BLaER1 (cell line): ENCODE measurements at regions not wholly inside any gene's neighbourhood (a gene's known extent, or its start where the extent isn't known, plus 50 kb on each side); places are given as distances from the start of the nearest gene placed in this dataset.
"Not testable (repeated sequence)": the region's sequence is repeated elsewhere in the genome, so short reads cannot be mapped to it uniquely, and the experiment has no call there.

Source experiments
- H3K27ac ChIP-seq: shearing (Covaris generic); formaldehyde crosslinking; 2 replicates; pipeline ENCODE4 v1.8.1; 2022
- H3K27me3 ChIP-seq: shearing (Covaris generic); formaldehyde crosslinking; 2 replicates; pipeline ENCODE4 v1.8.1; 2022
- H3K36me3 ChIP-seq: shearing (Covaris generic); formaldehyde crosslinking; 2 replicates; pipeline ENCODE4 v1.8.1; 2022
- H3K4me1 ChIP-seq: shearing (Covaris generic); formaldehyde crosslinking; 2 replicates; pipeline ENCODE4 v1.8.1; 2022
- H3K4me2 ChIP-seq: shearing (Covaris generic); formaldehyde crosslinking; 2 replicates; pipeline ENCODE4 v1.8.1; 2022
- H3K4me3 ChIP-seq: shearing (Covaris generic); formaldehyde crosslinking; 2 replicates; pipeline ENCODE4 v1.8.1; 2022
- H3K9ac ChIP-seq: shearing (Covaris generic); formaldehyde crosslinking; 2 replicates; pipeline ENCODE4 v1.8.1; 2022
- H3K9me3 ChIP-seq: shearing (Covaris generic); formaldehyde crosslinking; 2 replicates; pipeline ENCODE4 v1.8.1; 2022
- H4K20me1 ChIP-seq: shearing (Covaris generic); formaldehyde crosslinking; 2 replicates; pipeline ENCODE4 v1.8.1; 2022
- Cebpa-rat ChIP-seq: shearing (Covaris generic); IDR thresholded peaks from 2 replicates; pipeline ENCODE4 v1.8.1; 2022

DNA sequence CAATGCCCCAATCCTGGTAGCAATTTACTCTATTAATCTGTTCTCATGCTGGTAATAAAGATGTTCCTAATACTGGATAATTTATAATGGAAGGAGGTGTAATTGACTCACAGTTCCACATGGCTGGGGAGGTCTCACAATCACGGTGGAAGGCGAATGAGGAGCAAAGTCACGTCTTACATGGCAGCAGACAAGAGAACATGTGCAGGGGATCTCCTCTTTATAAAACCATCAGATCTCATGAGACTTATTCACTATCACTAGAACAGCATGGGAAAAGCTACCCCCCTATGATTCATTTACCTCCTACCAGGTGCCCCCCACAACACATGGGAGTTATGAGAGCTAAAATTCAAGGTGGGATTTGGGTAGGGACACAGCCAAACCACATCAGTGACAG is 872.2 kb downstream of the ANKRD7 start:
- H3K4me2 ChIP-seq = no peak overlapping the region
- H3K9ac ChIP-seq = no peak overlapping the region
- H3K9me3 ChIP-seq = 0 out of 2 replicates have a peak, but pooled peaks cover 5% of the 10 kb centered on the region

DNA sequence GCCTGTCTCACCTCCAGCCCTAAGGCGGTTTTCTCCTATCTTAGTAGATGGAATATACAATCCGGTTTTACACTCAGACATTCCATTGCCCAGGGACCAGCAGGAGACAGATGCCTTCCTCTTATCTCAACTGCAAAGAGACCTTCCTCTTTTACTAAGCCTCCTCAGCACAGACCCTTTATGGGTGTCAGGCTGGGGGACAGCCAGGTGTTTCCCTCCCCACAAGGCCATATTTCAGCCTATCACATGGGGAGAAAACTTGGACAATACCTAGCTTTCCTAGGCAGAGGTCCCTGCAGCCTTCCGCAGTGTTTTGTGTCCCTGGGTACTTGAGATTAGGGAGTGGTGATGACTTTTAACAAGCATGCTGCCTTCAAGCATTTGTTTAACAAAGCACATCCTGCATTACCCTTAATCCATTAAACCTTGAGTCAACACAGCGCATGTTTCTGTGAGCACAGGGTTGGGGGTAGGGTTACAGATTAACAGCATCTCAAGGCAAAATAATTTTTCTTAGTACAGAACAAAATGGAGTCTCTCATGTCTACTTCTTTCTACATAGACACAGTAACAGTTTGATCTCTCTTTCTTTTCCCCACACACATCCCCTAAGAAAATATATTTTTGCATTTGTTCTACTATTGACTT is 876.2 kb downstream of the ANKRD7 start:
- not testable (repeated sequence) for H3K4me3 ChIP-seq, H3K27me3 ChIP-seq, H4K20me1 ChIP-seq, H3K4me1 ChIP-seq, H3K27ac ChIP-seq, H3K9ac ChIP-seq, H3K36me3 ChIP-seq, H3K9me3 ChIP-seq, H3K4me2 ChIP-seq

More for the DNA sequence above, 872.2 kb downstream of the ANKRD7 start:
- no peaks in the 10 kb centered on the region for H3K4me1 ChIP-seq
- no peaks in the 10 kb centered on the region for H3K27me3 ChIP-seq
- H3K4me3 ChIP-seq = no peak overlapping the region
- no peaks in the 10 kb centered on the region for H4K20me1 ChIP-seq
- H3K27ac ChIP-seq = no peak overlapping the region
- no peaks in the 10 kb centered on the region for H3K36me3 ChIP-seq
- TF ChIP-seq Cebpa-rat = no peak

DNA sequence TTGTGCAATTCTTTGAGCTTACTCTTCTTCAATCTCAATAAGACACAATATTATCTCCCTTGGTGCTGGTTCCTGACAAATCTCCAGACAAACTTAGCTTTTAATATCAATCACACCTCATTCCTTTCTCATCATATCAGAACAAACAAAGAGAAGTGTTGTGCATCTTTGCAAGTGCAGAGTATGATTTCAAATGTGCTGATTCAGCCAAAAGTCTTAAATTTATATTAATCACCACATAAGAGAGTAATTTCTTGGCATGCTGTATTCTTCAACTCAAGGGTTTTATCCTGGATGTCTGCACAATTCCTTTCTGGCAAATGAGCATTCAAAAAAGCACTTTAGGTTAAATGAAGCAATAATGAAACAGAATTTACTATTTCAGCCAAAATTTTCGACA is 877.8 kb downstream of the ANKRD7 start:
- no peaks in the 10 kb centered on the region for H4K20me1 ChIP-seq
- H3K9me3 ChIP-seq = no peaks in the 10 kb centered on the region
- no peak overlapping the region for H3K27ac ChIP-seq
- no peaks in the 10 kb centered on the region for H3K36me3 ChIP-seq
- no peak for TF ChIP-seq Cebpa-rat
- H3K4me2 ChIP-seq = no peak overlapping the region
- H3K4me1 ChIP-seq = no peaks in the 10 kb centered on the region
- no peaks in the 10 kb centered on the region for H3K27me3 ChIP-seq
- H3K9ac ChIP-seq = no peak overlapping the region
- H3K4me3 ChIP-seq = no peak overlapping the region

DNA sequence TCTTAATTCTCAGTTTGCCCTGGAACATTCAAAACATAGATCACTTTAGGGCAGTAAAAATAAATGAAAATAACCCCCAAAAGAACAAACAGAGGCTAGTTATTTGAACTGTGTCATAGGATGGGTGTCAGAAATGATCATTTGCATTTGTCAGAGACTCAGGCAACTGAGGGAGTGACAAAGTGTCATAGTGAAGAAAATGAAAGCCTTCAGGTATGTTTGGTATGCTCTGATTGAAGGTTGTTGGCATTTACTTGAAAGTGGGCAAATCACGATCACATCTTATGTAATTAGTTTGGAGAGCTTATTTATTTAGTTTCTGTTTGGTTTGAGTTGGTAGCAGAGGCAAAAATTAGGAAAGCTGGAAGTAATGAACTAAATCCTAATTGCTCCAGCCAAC is 880.9 kb downstream of the ANKRD7 start:
- Histone ChIP-seq H4K20me1 (no peaks in the 10 kb centered on the region), H3K4me3 (no peak overlapping the region), H3K9me3 (no peaks in the 10 kb centered on the region), H3K9ac (no peak overlapping the region), H3K4me2 (no peak overlapping the region), H3K4me1 (no peaks in the 10 kb centered on the region), H3K27ac (no peak overlapping the region), H3K36me3 (no peaks in the 10 kb centered on the region), H3K27me3 (no peaks in the 10 kb centered on the region)
- no peak for TF ChIP-seq Cebpa-rat

DNA sequence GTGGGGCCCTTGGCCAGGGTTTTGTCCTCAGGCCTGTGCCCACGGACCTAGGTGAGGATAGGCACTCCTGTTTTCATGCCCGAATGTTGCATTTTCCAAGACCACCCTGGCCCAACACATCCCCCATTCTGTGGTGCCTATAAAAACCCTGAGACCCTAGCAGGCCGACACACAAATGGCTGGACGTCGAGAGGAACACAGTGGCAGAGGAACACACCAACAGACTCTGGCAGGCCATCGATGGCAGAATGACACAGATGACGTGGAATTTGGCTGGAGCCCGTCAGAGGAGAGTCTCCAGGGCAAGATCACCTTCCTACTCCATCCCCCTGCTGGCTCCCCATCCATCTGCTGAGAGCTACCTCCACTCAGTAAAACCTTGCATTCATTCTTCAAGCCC is 898.8 kb downstream of the ANKRD7 start:
- H3K4me2 ChIP-seq = no peak overlapping the region
- H4K20me1 ChIP-seq = no peaks in the 10 kb centered on the region
- no peaks in the 10 kb centered on the region for H3K9me3 ChIP-seq
- H3K9ac ChIP-seq = no peak overlapping the region
- H3K27me3 ChIP-seq = no peaks in the 10 kb centered on the region
- H3K4me1 ChIP-seq = no peaks in the 10 kb centered on the region
- H3K27ac ChIP-seq = no peak overlapping the region
- H3K36me3 ChIP-seq = no peaks in the 10 kb centered on the region
- no peak for TF ChIP-seq Cebpa-rat
- no peak overlapping the region for H3K4me3 ChIP-seq

DNA sequence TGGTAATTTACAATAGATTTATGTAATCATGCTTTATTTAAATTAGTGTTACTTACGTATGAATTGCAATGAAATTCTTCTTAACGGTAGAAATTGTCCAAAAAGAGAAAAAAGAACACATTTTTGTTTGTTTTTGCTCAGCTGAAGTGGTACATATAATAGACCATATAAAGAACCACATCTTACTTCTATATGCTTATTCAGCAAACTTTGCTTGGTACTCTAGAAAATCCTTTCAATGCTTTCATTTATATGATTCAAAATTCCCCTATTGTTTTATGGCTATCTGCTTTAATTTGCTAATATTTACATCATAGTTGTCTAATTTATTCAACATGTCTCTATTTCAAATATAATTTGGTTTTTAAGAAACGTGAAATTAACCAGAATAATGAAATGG is 903.2 kb downstream of the ANKRD7 start:
- no peak overlapping the region for H3K27ac ChIP-seq
- H3K4me2 ChIP-seq = no peak overlapping the region
- H3K9ac ChIP-seq = no peak overlapping the region
- no peaks in the 10 kb centered on the region for H4K20me1 ChIP-seq
- no peaks in the 10 kb centered on the region for H3K4me1 ChIP-seq
- no peaks in the 10 kb centered on the region for H3K27me3 ChIP-seq
- no peak for TF ChIP-seq Cebpa-rat
- no peaks in the 10 kb centered on the region for H3K9me3 ChIP-seq
- H3K4me3 ChIP-seq = no peak overlapping the region
- no peaks in the 10 kb centered on the region for H3K36me3 ChIP-seq

DNA sequence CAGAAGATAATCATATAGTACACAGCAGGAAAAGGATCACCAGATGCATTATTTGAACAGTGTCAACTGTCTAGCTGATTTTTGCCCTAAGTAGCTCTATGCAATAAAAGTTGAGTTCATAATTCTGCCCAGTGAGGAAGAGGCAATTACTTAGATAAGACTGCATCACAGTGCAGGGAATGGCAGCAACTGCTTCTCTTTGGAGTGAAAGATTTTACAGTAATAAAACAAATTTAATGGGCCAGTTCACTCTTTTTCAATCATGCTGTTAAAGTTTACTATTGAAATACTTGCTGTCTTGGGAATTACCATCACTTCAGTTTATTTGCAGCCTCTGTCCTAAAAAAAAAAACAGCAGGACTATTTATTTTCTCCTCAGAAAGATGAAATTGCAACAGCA is 907.9 kb downstream of the ANKRD7 start:
- H3K27ac ChIP-seq = no peak overlapping the region
- no peaks in the 10 kb centered on the region for H3K27me3 ChIP-seq
- no peak overlapping the region for H3K4me3 ChIP-seq

DNA sequence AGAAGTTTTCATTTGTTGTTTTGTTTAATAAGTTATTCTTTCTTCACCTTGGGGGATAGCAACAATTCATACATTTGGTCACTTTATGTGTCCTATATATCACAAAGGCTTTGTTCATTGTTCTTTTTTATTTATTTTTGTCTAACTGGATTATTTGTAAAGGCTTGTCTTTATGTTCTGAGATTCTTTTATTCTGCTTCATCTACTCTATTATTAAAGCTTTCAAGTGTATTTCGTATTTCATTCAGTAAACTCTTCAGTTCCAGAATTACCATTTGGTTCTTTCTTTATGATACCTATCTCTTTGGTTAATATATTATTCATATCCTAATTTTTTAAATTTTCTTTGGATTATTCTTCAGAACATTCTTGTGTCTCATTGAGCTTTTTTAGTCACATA is 942.9 kb downstream of the ANKRD7 start:
- TF ChIP-seq Cebpa-rat = no peak
- no peaks in the 10 kb centered on the region for H3K4me1 ChIP-seq
- no peaks in the 10 kb centered on the region for H3K36me3 ChIP-seq
- H3K9me3 ChIP-seq = peaks cover 29% of the 10 kb centered on the region
- no peak overlapping the region for H3K4me3 ChIP-seq
- no peak overlapping the region for H3K9ac ChIP-seq
- no peak overlapping the region for H3K27ac ChIP-seq
- H3K4me2 ChIP-seq = no peak overlapping the region
- no peaks in the 10 kb centered on the region for H3K27me3 ChIP-seq
- H4K20me1 ChIP-seq = no peaks in the 10 kb centered on the region

More for the DNA sequence above, 907.9 kb downstream of the ANKRD7 start:
- H3K36me3 ChIP-seq = no peaks in the 10 kb centered on the region
- H3K9ac ChIP-seq = no peak overlapping the region
- no peak overlapping the region for H3K4me2 ChIP-seq
- no peak for TF ChIP-seq Cebpa-rat
- no peaks in the 10 kb centered on the region for H4K20me1 ChIP-seq
- H3K4me1 ChIP-seq = no peaks in the 10 kb centered on the region
- no peaks in the 10 kb centered on the region for H3K9me3 ChIP-seq

DNA sequence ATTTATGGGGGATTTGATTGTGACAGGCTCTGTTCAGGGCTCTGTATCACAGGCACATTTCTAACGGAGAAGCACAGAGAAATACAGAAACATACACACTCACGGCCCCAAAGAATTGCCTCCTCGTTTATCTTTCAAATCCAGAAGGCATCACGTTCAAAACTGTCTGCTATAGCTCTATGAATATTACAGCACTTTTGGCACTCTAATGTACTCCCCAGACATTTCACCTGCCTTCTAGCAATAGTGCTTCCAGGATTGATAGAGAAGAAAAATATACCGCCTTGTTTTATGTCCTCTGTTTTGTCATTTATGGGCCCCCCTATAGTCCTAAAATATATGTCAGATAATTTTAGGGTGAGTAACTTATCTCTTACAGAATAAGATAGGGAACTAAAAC is 947.5 kb downstream of the ANKRD7 start:
- H4K20me1 ChIP-seq = no peaks in the 10 kb centered on the region
- H3K4me3 ChIP-seq = no peak overlapping the region
- H3K4me1 ChIP-seq = no peaks in the 10 kb centered on the region
- peaks cover 21% of the 10 kb centered on the region for H3K9me3 ChIP-seq
- H3K27ac ChIP-seq = no peak overlapping the region
- TF ChIP-seq Cebpa-rat = no peak
- H3K27me3 ChIP-seq = no peaks in the 10 kb centered on the region
- H3K36me3 ChIP-seq = no peaks in the 10 kb centered on the region
- no peak overlapping the region for H3K9ac ChIP-seq
- H3K4me2 ChIP-seq = no peak overlapping the region

DNA sequence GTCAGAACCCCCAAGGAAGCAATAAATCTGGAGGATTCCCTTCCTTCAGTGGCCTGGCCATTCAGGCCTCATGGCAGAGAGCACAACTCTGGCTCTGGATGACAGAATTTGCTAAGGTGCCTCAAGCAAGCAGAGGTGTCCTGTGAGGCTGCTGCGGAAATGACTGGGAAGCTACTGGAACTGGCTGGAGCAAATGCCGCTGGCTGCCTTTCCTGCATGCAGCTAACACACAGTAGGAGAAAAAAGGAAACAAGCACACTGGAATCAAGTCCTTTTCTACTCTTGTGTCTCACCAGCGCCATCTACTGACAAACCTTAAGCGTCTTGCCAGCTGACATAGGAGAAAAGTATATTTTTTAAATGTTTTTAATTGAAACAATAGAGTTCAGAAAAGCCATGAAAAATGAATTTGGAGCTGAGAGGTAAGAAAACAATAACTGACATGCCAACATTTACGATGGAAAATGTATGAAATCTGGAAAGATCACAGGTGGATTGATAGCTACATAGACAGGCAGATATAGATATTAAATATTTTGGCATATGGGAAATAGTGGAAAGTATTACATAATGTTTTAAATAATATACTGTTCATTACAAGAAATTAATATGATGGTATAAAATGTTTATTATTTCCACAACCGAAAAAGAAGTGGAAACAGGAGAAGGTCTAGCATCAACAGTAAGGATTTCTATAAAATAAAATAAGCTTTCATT is 951.6 kb downstream of the ANKRD7 start:
- H3K9ac ChIP-seq = no peak overlapping the region
- no peaks in the 10 kb centered on the region for H3K36me3 ChIP-seq
- H3K27me3 ChIP-seq = no peaks in the 10 kb centered on the region
- no peak for TF ChIP-seq Cebpa-rat
- no peaks in the 10 kb centered on the region for H3K9me3 ChIP-seq
- no peak overlapping the region for H3K27ac ChIP-seq
- no peaks in the 10 kb centered on the region for H3K4me1 ChIP-seq
- no peak overlapping the region for H3K4me2 ChIP-seq
- H3K4me3 ChIP-seq = no peak overlapping the region
- H4K20me1 ChIP-seq = no peaks in the 10 kb centered on the region
